ENCODE measurements at regions not wholly inside any gene's neighbourhood (a gene's known extent, or its start where the extent isn't known, plus 50 kb on each side); places are given as distances from the start of the nearest gene placed in this dataset.

DNA sequence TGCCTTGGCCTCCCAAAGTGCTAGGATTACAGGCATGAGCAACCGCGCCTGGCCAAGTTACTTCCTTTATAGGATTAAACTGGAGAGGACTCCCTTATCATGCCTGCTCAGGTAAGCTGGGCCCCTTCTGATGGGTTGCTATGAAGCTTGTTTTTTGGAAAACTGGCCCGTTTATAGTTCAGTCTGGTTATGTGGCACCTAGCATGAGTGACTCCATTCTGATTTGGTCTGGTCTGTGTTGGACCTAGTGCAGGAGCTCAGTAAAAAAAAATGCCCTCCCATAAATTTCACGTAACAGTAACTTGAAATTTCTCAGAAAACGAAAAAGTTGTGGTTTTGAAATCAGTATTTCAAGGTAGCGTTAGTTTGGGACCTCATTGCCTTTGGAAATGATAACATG lies 448.4 kb downstream of the HACE1 start (continued):
- no peak for TF ChIP-seq EP300 (IDR thresholded peaks at IDR 0.05; ENCODE audit: borderline replicate concordance in 1 of 2, low read depth in 2 of 2, low read length in 2 of 2)
- no peak for TF ChIP-seq EGR1 (IDR thresholded peaks at IDR 0.05; ENCODE audit: borderline replicate concordance, low read depth, low read length)

DNA sequence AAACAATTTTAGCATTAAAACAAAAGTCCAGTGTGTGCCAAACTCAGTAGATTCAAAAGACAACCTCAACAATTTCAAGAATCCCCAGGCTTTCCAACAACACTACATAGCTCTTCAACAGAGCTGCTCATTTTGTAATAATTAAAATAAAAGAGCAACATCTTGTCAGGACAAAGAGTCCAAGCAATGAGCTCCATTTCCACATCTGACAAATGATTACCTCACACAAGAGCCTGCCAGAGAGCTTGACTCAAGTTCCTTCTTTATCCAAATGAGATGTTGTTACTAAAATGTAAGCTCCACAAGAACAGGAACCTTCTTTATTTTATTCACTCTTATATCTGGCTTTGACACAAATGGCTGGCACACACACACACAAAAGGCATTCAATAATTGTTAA lies 449.8 kb downstream of the HACE1 start:
- Histone ChIP-seq H3K4ac (replicated peaks; ENCODE audit: insufficient read length, low read depth, low read length) (no peak overlapping the region), H3K4me1 (replicated peaks in 1 of 4; ENCODE audit: control insufficient read depth in 3 of 4, insufficient read depth in 4 of 4, low read length in 3 of 4) (no peaks in the 10 kb centered on the region), H3K79me2 (ENCODE audit: control insufficient read depth in 1 of 2, insufficient read depth in 2 of 2, low read length in 2 of 2) (no peaks in the 10 kb centered on the region), H2AK5ac (ENCODE audit: low read depth, low read length) (no peak overlapping the region), H2AFZ (ENCODE audit: low read length) (no peak overlapping the region), H3K9me3 (ENCODE audit: insufficient read depth in 2 of 2, low read depth in 1 of 2, low read length in 1 of 2) (no peaks in the 10 kb centered on the region), H3K27ac (ENCODE audit: low read depth, low read length) (no peak overlapping the region), H4K5ac (ENCODE audit: insufficient read length, low read depth, low read length) (no peak overlapping the region), H2BK5ac (ENCODE audit: low read depth, low read length) (no peak overlapping the region), H3K36me3 (ENCODE audit: control insufficient read depth in 2 of 4, insufficient read depth in 4 of 4, low read length in 3 of 4) (no peaks in the 10 kb centered on the region; a peak in 2 of 8 replicates), H3K79me1 (ENCODE audit: low read depth, low read length) (no peaks in the 10 kb centered on the region), H4K8ac (ENCODE audit: extremely low read depth, insufficient read depth, low read length) (no peak overlapping the region), H3K14ac (ENCODE audit: insufficient read length) (no peak overlapping the region), H2BK15ac (ENCODE audit: low read length) (no peak overlapping the region), H2BK20ac (ENCODE audit: low read length) (no peak overlapping the region), H3K23ac (ENCODE audit: insufficient read length) (no peak overlapping the region), H3K4me3 (ENCODE audit: extremely low read depth in 1 of 4, insufficient read depth in 2 of 4, low read depth in 3 of 4, low read length in 4 of 4) (no peak overlapping the region), H3K18ac (ENCODE audit: extremely low read depth, low read length) (no peak overlapping the region), H2BK120ac (replicated peaks; ENCODE audit: low read depth, low read length) (no peak overlapping the region), H4K20me1 (replicated peaks in 1 of 2; ENCODE audit: control insufficient read depth in 1 of 2, insufficient read depth in 2 of 2, low read length in 2 of 2) (no peaks in the 10 kb centered on the region), H4K91ac (replicated peaks; ENCODE audit: insufficient read length, low read length) (no peak overlapping the region), H3K27me3 (replicated peaks in 1 of 4; ENCODE audit: control insufficient read depth in 3 of 4, extremely low read depth in 1 of 4, insufficient read depth in 3 of 4, low read length in 3 of 4) (no peaks in the 10 kb centered on the region), H3K9ac (replicated peaks in 1 of 4; ENCODE audit: extremely low read depth in 1 of 4, low read depth in 3 of 4, low read length in 3 of 4) (no peak overlapping the region), H3K56ac (replicated peaks; ENCODE audit: insufficient read length, low read depth, low read length) (no peak overlapping the region), H2BK12ac (ENCODE audit: low read depth, low read length) (no peak overlapping the region), H3K23me2 (ENCODE audit: low read depth, low read length) (no peaks in the 10 kb centered on the region), H3K4me2 (ENCODE audit: insufficient read depth in 1 of 2, low read depth in 2 of 2, low read length in 2 of 2) (no peak overlapping the region)
- DNase-seq (ENCODE audit: low read depth in 1 of 2, low spot score in 2 of 2) (no peak), FAIRE-seq (no peak)
- ChIA-PET POLR2A (ENCODE audit: partially characterized antibody) (no interaction called here), CTCF (ENCODE audit: partially characterized antibody) (no interaction called here)
- no peak for TF ChIP-seq NRF1 (IDR thresholded peaks at IDR 0.05; ENCODE audit: low read depth, low read length)
- TF ChIP-seq SRF (IDR thresholded peaks at IDR 0.05; ENCODE audit: low read depth, low read length): no peak
- TF ChIP-seq RXRA (IDR thresholded peaks at IDR 0.05; ENCODE audit: insufficient read depth, low read depth, low read length): no peak
- TF ChIP-seq ZNF274 (IDR thresholded peaks at IDR 0.05; ENCODE audit: borderline replicate concordance, extremely low read depth, low read length): no peak

Measured in H1 (cell line).